Mucosa of descending colon (tissue), 3 donors: ENCODE measurements at regions not wholly inside any gene's neighbourhood (a gene's known extent, or its start where the extent isn't known, plus 50 kb on each side); places are given as distances from the start of the nearest gene placed in this dataset.

Experiments used
- ATAC-seq: fragments of 200-7000 bp; cut with Tn5 transposase; one replicate; pipeline ENCODE4 v1.9.1; 2020; ENCODE audit warnings: mild to moderate bottlenecking, moderate library complexity
- DNase-seq, 3 donors: peaks; one replicate each; pipeline ENCODE4 v3.0.0-alpha.2; 2020
- H3K36me3 ChIP-seq: fragments of 200-600 bp; one replicate; pipeline ENCODE4 v1.8.0; 2021; ENCODE audit warnings: low read depth, mild to moderate bottlenecking
- H3K4me1 ChIP-seq: fragments of 200-600 bp; one replicate; pipeline ENCODE4 v1.8.0; 2021; ENCODE audit warnings: low read depth, mild to moderate bottlenecking
- H3K4me3 ChIP-seq: fragments of 200-600 bp; one replicate; pipeline ENCODE4 v1.8.0; 2021; ENCODE audit warnings: mild to moderate bottlenecking
- H3K9me3 ChIP-seq: fragments of 200-600 bp; one replicate; pipeline ENCODE4 v1.8.0; 2021; ENCODE audit warnings: mild to moderate bottlenecking
- CTCF ChIP-seq: fragments of 200-600 bp; IDR thresholded peaks from one replicate; pipeline ENCODE4 v1.8.0; 2022; ENCODE audit warnings: antibody characterized with exemption, mild to moderate bottlenecking
- intact Hi-C, 2 donors: fragments of 100-400 bp; cut with DNase I in 1 of 2; cut with micrococcal nuclease in 1 of 2; formaldehyde crosslinking; loops; one replicate each; pipeline versions ENCODE4 v1.11.0 to v1.11.1; 2022; cut with DNase I, micrococcal nuclease
- donor health status: DM: no; HTN: no; CAD: no; lungs with moderate emphysema.
- donor health status: DM: no; HTN: no; CAD: no.
- donor health status: DM: no; HTN: yes; CAD: no.

- peaks cover 4% of the 10 kb centered on the region for H3K9me3 ChIP-seq
- no peaks in the 10 kb centered on the region for H3K36me3 ChIP-seq
- no peak for TF ChIP-seq CTCF
- ATAC-seq (peak; percentile 63), DNase-seq (no peak)
- intact Hi-C loops = no loop called here
- peaks cover 4% of the 10 kb centered on the region for H3K4me1 ChIP-seq
- H3K4me3 ChIP-seq = no peak overlapping the region
These were observed 248.7 kb upstream of the PELI2 start for GRCh38 chr14:55869397-55870049.

- ATAC-seq (no peak), DNase-seq (no peak)
- intact Hi-C loops = no loop called here
- Histone ChIP-seq H3K4me1 (peaks cover 4% of the 10 kb centered on the region), H3K36me3 (no peaks in the 10 kb centered on the region), H3K9me3 (no peaks in the 10 kb centered on the region), H3K4me3 (no peak overlapping the region)
- TF ChIP-seq CTCF = no peak
These were observed 245.0 kb upstream of the PELI2 start for GRCh38 chr14:55873169-55873568.

- ATAC-seq = no peak
- intact Hi-C loops = no loop called here
- TF ChIP-seq CTCF = no peak
- Histone ChIP-seq H3K4me3 (no peak overlapping the region), H3K9me3 (no peaks in the 10 kb centered on the region), H3K36me3 (no peaks in the 10 kb centered on the region), H3K4me1 (peaks cover under 1% of the 10 kb centered on the region)
- DNase-seq = no peak
These were observed 243.4 kb upstream of the PELI2 start for GRCh38 chr14:55874785-55875184.

DNA sequence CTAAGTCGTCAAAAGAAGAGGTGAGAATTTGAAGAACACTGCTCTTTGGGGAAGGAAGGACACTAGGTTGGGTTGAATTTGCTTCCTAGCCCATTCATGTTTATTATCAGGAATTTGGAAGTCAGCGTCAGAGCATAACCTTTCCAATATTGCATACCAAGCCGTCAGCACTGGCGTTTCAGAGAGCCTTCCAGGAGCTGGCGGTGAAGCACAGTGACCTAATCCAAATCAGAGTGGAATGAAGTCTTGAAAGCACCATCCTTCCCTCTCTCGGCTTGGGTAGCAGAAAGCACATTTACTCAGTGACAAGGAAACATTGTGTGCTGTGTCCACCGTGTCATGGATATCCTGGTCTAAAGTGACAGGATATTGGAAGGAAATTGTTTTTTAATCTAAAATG is 240.3 kb upstream of the PELI2 start:
- intact Hi-C loops = no loop called here
- Histone ChIP-seq H3K4me1 (no peaks in the 10 kb centered on the region), H3K4me3 (no peak overlapping the region), H3K36me3 (no peaks in the 10 kb centered on the region), H3K9me3 (no peaks in the 10 kb centered on the region)
- no peak for ATAC-seq
- DNase-seq = no peak
- TF ChIP-seq CTCF = no peak

DNA sequence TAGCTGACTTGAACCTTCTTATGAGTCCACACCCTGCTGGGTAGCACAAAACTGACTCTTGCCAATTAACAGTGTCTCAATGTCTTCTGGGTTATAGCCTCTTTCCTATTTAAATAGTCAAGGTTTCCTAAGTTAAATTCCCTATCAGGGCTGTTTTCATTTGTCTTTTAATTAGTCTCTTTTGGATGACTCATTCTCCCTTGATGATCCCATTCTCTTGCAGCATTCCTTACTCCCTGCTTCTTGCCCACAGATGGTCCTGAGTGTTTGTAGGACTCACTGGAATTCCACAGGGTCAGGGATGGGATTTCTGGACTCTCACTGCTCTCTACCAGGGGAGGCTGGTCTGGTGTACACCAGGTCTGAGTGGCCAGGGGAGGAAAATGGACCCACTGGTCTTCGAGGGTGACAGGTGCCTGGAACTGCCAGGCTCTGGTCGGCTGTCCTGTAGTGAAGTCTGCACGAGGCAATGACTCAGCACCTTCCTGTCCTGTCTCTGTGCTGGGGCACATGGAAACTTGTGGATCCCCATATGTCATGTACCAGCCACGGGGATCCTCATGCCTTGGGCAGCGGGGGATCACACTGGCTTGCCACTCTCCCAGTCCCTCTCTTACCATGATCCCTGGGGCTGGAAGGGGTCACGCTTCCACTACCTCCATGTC is 236.5 kb upstream of the PELI2 start:
- Histone ChIP-seq H3K4me3 (no peak overlapping the region), H3K36me3 (no peaks in the 10 kb centered on the region), H3K4me1 (no peaks in the 10 kb centered on the region), H3K9me3 (no peaks in the 10 kb centered on the region)
- ATAC-seq (no peak), DNase-seq (no peak)
- intact Hi-C loops = no loop called here
- no peak for TF ChIP-seq CTCF
